ENCODE measurements at regions not wholly inside any gene's neighbourhood (a gene's known extent, or its start where the extent isn't known, plus 50 kb on each side); places are given as distances from the start of the nearest gene placed in this dataset.

DNA sequence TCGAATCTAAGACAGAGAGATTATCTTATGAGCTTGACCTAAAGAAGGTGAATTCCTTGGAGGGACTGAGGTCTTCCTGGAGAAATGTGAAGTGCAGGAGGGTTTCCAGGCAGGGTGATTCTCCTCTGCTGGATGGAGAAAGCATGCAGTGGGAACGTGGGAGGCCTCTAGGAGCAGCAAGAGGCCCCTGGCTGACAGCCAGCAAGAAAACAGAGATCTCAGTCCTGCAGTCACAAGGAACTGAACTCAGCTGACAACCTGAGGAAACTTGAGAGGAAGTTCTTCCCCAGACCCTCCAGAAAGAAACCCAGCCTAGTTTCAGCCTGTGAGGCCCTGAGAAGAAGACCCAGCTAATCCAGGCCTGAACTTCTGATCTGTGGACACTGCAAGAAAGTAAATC lies 345.9 kb downstream of the FAM72C start:
- POLR2A ChIA-PET (ENCODE audit: partially characterized antibody) = no interaction called here
- DNase-seq (ENCODE audit: low read depth in 1 of 2, low spot score in 2 of 2) = no peak
- TF ChIP-seq, protein P1, sequence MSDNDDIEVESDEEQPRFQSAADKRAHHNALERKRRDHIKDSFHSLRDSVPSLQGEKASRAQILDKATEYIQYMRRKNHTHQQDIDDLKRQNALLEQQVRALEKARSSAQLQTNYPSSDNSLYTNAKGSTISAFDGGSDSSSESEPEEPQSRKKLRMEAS (IDR thresholded peaks at IDR 0.05) = no peak
- no peak for TF ChIP-seq SUZ12 (IDR thresholded peaks at IDR 0.05; ENCODE audit: low read length)
- no peak for TF ChIP-seq EGR1 (IDR thresholded peaks at IDR 0.05; ENCODE audit: borderline replicate concordance, low read depth, low read length)
- no peak for TF ChIP-seq ASH2L (IDR thresholded peaks at IDR 0.05; ENCODE audit: low read length)
- TF ChIP-seq, protein P2, sequence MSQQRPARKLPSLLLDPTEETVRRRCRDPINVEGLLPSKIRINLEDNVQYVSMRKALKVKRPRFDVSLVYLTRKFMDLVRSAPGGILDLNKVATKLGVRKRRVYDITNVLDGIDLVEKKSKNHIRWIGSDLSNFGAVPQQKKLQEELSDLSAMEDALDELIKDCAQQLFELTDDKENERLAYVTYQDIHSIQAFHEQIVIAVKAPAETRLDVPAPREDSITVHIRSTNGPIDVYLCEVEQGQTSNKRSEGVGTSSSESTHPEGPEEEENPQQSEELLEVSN (IDR thresholded peaks at IDR 0.05) = no peak
- TF ChIP-seq BACH1 (IDR thresholded peaks at IDR 0.05; ENCODE audit: low read length) = no peak
- TF ChIP-seq KDM5A (IDR thresholded peaks at IDR 0.05; ENCODE audit: low read length) = no peak
- no peak for TF ChIP-seq FOSL1 (IDR thresholded peaks at IDR 0.05; ENCODE audit: insufficient read depth, low read depth, low read length)
- no peak for TF ChIP-seq RNF2 (IDR thresholded peaks at IDR 0.05; ENCODE audit: borderline replicate concordance, low read depth, low read length, missing control alignments, poor library complexity, severe bottlenecking)
- no peak for TF ChIP-seq GTF2F1 (IDR thresholded peaks at IDR 0.05; ENCODE audit: borderline replicate concordance, low read depth, low read length)
- TF ChIP-seq EP300 (IDR thresholded peaks at IDR 0.05; ENCODE audit: borderline replicate concordance in 1 of 2, low read depth in 2 of 2, low read length in 2 of 2) = no peak
- TF ChIP-seq SP1 (IDR thresholded peaks at IDR 0.05; ENCODE audit: low read depth, low read length) = no peak
- TF ChIP-seq TAF1 (IDR thresholded peaks at IDR 0.05; ENCODE audit: low read depth, low read length) = no peak
- TF ChIP-seq MAFK (IDR thresholded peaks at IDR 0.05; ENCODE audit: low read depth, low read length) = no peak
- TF ChIP-seq CHD1 (IDR thresholded peaks at IDR 0.05; ENCODE audit: low read depth, low read length) = no peak

More for the DNA sequence above, 345.9 kb downstream of the FAM72C start:
- no peak overlapping the region for H2AFZ ChIP-seq (ENCODE audit: low read length)
- no peak overlapping the region for H3K4ac ChIP-seq (replicated peaks; ENCODE audit: insufficient read length, low read depth, low read length)
- no peak overlapping the region for H3K9ac ChIP-seq (replicated peaks in 1 of 4; ENCODE audit: extremely low read depth in 1 of 4, low read depth in 3 of 4, low read length in 3 of 4)
- WGBS, 2 experiments (ENCODE audit: extremely low coverage in 1 of 2, insufficient coverage in 1 of 2, insufficient read length in 1 of 2, insufficient replicate concordance in 2 of 2, low coverage in 1 of 2, low lambda C conversion rate in 2 of 2, missing lambda C conversion rate in 1 of 2) = 63% methylated on average over 2 of the region's 2 CpGs; no CpG with 5 or more reads in 1 of the 2 experiments
- no peaks in the 10 kb centered on the region for H3K23me2 ChIP-seq (ENCODE audit: low read depth, low read length)
- H3K14ac ChIP-seq (ENCODE audit: insufficient read length) = no peak overlapping the region
- no peak overlapping the region for H3K27ac ChIP-seq (ENCODE audit: low read depth, low read length)
- no peak overlapping the region for H2BK15ac ChIP-seq (ENCODE audit: low read length)
- H3K4me1 ChIP-seq (replicated peaks in 1 of 4; ENCODE audit: control insufficient read depth in 3 of 4, insufficient read depth in 4 of 4, low read length in 3 of 4) = no peaks in the 10 kb centered on the region
- CTCF ChIA-PET (ENCODE audit: partially characterized antibody) = no interaction called here
- no peaks in the 10 kb centered on the region for H3K79me2 ChIP-seq (ENCODE audit: control insufficient read depth in 1 of 2, insufficient read depth in 2 of 2, low read length in 2 of 2)
- H4K20me1 ChIP-seq (replicated peaks in 1 of 2; ENCODE audit: control insufficient read depth in 1 of 2, insufficient read depth in 2 of 2, low read length in 2 of 2) = no peaks in the 10 kb centered on the region
- H4K8ac ChIP-seq (ENCODE audit: extremely low read depth, insufficient read depth, low read length) = no peak overlapping the region
- H2BK120ac ChIP-seq (replicated peaks; ENCODE audit: low read depth, low read length) = no peak overlapping the region
- H2BK12ac ChIP-seq (ENCODE audit: low read depth, low read length) = no peak overlapping the region
- peaks cover 5 to 24% of the 10 kb centered on the region in 2 experiments; a peak in 3 of 4 replicates for H3K9me3 ChIP-seq (ENCODE audit: insufficient read depth in 2 of 2, low read depth in 1 of 2, low read length in 1 of 2)
- H3K23ac ChIP-seq (ENCODE audit: insufficient read length) = no peak overlapping the region
- no peak overlapping the region for H2BK5ac ChIP-seq (ENCODE audit: low read depth, low read length)
- no peak overlapping the region for H4K5ac ChIP-seq (ENCODE audit: insufficient read length, low read depth, low read length)
- H2BK20ac ChIP-seq (ENCODE audit: low read length) = no peak overlapping the region
- H2AK5ac ChIP-seq (ENCODE audit: low read depth, low read length) = no peak overlapping the region
- no peaks in the 10 kb centered on the region for H3K79me1 ChIP-seq (ENCODE audit: low read depth, low read length)
- no peak overlapping the region for H3K18ac ChIP-seq (ENCODE audit: extremely low read depth, low read length)
- no peak for FAIRE-seq
- no peaks in the 10 kb centered on the region for H3K27me3 ChIP-seq (replicated peaks in 1 of 4; ENCODE audit: control insufficient read depth in 3 of 4, extremely low read depth in 1 of 4, insufficient read depth in 3 of 4, low read length in 3 of 4)
- no peak overlapping the region for H3K4me3 ChIP-seq (ENCODE audit: extremely low read depth in 1 of 4, insufficient read depth in 2 of 4, low read depth in 3 of 4, low read length in 4 of 4)
- no peaks in the 10 kb centered on the region for H3K36me3 ChIP-seq (ENCODE audit: control insufficient read depth in 2 of 4, insufficient read depth in 4 of 4, low read length in 3 of 4)
- H3K4me2 ChIP-seq (ENCODE audit: insufficient read depth in 1 of 2, low read depth in 2 of 2, low read length in 2 of 2) = no peak overlapping the region
- H3K56ac ChIP-seq (replicated peaks; ENCODE audit: insufficient read length, low read depth, low read length) = no peak overlapping the region
- no peak overlapping the region for H4K91ac ChIP-seq (replicated peaks; ENCODE audit: insufficient read length, low read length)
